Erythroblast (primary cell): ENCODE measurements at regions not wholly inside any gene's neighbourhood (a gene's known extent, or its start where the extent isn't known, plus 50 kb on each side); places are given as distances from the start of the nearest gene placed in this dataset.

ENCODE experiments used
- DNase-seq, 2 experiments: peaks; one replicate each; lab custom pipeline; 2025; lab: John Stamatoyannopoulos, UW
- GATA1 ChIP-seq: IDR thresholded peaks from 2 replicates; pipeline ENCODE4 v1.6.1; 2011; ENCODE audit warnings: low read depth, mild to moderate bottlenecking, control low read depth, low read length, moderate library complexity
- POLR2A ChIP-seq: IDR thresholded peaks from 2 replicates; pipeline ENCODE4 v1.6.1; 2011; ENCODE audit warnings: mild to moderate bottlenecking, low read length

DNA sequence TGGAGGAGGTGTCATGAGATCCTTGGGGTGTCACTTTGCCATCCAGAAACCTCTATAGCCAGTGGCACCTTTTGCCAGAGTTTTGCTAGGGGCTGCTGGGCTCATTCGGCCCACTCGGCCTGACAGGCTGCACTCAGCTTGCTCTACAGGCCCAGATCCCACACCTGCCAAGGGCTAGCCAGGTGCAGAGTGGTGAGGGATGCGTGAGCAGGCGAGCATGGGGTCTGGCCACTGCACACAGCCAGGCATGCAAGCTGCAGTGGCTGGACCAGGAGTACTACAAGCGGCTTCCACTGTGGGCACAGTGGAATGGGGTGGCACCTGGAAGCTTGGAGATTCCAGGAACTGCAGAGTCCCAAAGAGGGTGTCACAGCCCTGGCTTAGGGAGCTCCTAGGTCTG is 372.7 kb downstream of the CHSY3 start:
- TF ChIP-seq GATA1 (no peak), POLR2A (no peak)
- no peak for DNase-seq

- DNase-seq, result no peak
- TF ChIP-seq POLR2A (no peak), GATA1 (no peak)
Measured at GRCh38 chr5:130272837-130273236, 368.6 kb downstream of the CHSY3 start.

DNA sequence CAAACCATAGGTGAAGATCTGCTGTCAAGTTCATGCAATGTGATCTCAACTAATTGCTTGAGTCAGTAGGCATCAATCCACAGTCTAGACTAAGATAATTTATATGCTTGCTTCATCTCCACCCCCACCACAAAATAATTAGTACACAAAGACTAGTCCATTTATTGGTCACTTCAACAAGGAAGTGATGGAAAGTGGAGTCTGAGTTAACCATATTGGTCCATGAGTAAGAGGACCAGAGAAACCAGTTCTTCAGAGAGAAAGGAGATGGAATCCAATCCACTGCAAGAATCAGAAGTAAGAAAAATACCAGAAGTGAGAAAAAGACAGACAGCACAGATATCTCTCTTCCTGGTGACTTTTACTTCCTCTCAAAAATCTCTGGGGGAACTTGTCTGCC is 366.5 kb downstream of the CHSY3 start:
- DNase-seq, result no peak
- TF ChIP-seq GATA1 (no peak), POLR2A (no peak)

- TF ChIP-seq POLR2A (no peak), GATA1 (no peak)
- DNase-seq, result no peak
Measured at GRCh38 chr5:130268489-130268888, 364.2 kb downstream of the CHSY3 start.

- TF ChIP-seq GATA1, result no peak
- TF ChIP-seq POLR2A, result no peak
Measured at GRCh38 chr5:130267926-130268325, 363.7 kb downstream of the CHSY3 start.

DNA sequence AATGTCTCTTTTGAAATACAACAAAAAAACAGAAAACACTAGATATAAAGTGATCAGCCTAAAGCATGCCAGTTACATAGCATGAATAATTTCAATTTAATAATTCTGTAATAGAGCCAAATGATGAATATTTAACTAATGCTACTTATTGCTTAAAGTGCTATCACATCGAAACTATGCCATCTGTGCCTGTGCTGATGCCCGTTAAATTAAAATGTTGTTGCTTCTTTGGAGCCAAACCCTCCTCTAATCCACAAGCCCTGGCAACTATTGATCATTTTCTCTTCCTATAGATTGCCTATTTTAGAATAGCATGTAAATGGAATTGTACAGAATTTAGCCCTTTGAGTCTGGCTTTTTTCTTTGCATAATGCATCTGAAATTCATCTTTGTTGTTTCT is 356.2 kb downstream of the CHSY3 start:
- TF ChIP-seq POLR2A (no peak), GATA1 (no peak)
- no peak for DNase-seq

More at GRCh38 chr5:130267926-130268325, 363.7 kb downstream of the CHSY3 start:
- DNase-seq, result no peak

DNA sequence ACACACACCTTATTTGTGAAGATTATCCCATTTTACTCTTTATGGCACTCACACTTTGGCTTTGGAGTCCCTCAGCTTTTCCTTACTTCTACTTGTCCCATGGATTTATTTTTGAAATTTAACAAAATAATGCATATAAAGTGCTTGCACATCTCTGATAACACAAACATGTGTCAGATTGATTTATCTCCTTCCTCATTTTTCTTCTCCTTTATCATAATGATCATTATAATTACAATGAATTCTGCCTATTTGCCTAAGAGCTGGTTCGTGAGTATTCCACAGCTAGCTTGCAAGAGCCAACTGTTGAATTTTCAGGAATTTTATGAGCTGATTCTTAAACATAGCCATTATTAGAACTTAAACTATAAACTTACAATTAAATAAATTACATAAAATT is 347.7 kb downstream of the CHSY3 start:
- TF ChIP-seq GATA1 (no peak), POLR2A (no peak)
- DNase-seq, result no peak

DNA sequence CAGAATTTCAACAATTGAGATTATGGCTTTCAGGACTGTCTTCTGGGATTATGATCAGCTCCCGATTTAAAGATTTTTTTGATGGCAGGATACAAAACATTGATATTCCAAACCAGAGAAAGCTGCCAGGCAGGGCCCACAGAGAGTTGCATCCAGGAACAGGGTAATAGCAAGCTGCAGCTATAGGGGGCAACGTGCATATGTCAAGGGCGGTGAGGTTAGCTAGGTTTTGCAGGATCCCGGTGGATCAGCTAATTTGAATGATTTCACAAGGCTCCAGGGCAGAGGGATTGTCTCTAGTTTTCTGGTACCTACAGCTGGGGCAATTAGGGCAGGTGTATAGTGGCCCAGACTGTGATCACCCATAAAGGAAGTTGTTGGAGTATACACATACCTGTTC is 339.4 kb downstream of the CHSY3 start:
- DNase-seq, result no peak
- no peak for TF ChIP-seq POLR2A
- TF ChIP-seq GATA1, result no peak

DNA sequence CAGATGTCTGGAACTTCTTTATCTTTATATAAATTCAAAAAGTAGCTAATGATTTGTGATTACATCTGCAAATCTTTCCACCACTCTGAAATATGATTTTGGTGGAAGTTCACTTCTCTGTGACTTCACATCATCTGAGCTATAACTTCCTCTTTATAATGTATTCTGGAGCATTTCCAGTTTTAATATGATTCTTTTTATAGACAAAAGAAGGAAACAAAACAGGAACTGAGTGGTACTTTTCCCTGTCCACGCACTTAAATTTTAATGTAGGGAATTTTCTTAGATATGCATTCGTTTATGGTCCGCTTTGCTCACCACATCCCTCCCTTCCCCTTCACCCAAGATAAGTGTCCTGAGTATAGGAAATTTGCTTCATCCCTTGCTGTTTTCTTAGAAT is 333.5 kb downstream of the CHSY3 start:
- TF ChIP-seq GATA1 (no peak), POLR2A (no peak)
- no peak for DNase-seq
